ENCODE measurements at regions not wholly inside any gene's neighbourhood (a gene's known extent, or its start where the extent isn't known, plus 50 kb on each side); places are given as distances from the start of the nearest gene placed in this dataset.

DNA sequence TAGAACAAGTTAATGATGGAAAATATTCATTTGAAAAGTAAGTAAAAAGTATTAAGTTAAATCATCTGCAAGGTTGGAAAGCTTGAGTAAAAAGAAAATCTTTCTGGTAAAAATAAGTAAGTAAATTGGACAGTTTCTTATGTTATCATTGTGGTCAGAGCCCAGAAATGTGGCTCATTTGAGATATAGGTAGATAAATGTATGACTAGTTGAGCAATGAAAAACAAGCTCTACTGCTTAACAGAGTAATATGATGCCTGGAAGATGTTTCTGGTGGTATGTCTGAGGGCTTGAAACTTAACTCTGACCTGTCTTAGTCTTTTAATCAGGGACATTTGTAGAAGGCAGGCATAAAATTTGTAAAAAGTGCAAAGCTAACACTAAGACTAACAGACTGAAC lies 444.0 kb downstream of the MFSD1 start:
- Histone ChIP-seq H3K27me3 (replicated peaks in 1 of 7) (no peaks in the 10 kb centered on the region), H3K4me3 (no peak overlapping the region), H3K27ac (no peak overlapping the region), H3K4me1 (no peaks in the 10 kb centered on the region), H3K9me3 (peaks cover 0 to 5% (median 0%) of the 10 kb centered on the region in 8 donors), H3K36me3 (no peaks in the 10 kb centered on the region)
- no peak for DNase-seq
- intact Hi-C loops (cut with DNase I; ENCODE audit: low total_unique reads) = no loop called here
- TF ChIP-seq POLR2AphosphoS5 (IDR thresholded peaks at IDR 0.05) (no peak), POLR2A (IDR thresholded peaks at IDR 0.05) (no peak)

DNA sequence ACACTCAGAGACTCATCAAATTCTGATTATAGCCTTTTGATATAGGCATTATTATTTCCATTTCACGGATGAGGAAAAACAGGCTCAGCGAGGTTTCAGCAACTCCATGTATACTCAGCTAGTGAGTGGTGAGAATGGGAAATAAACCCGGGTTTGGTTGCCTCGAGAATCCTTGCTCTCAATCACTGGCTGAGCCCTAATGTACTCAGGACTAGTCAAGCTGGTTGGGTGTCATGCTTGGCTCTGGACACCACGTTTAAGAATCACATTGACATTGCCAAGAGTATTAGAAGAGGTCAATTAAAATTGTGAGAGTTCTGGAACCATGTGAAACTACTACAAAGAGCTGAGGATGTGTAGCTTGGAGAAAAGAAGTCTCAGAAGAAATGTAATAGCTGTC lies 444.5 kb downstream of the MFSD1 start:
- no peaks in the 10 kb centered on the region for H3K36me3 ChIP-seq
- TF ChIP-seq, protein P1, sequence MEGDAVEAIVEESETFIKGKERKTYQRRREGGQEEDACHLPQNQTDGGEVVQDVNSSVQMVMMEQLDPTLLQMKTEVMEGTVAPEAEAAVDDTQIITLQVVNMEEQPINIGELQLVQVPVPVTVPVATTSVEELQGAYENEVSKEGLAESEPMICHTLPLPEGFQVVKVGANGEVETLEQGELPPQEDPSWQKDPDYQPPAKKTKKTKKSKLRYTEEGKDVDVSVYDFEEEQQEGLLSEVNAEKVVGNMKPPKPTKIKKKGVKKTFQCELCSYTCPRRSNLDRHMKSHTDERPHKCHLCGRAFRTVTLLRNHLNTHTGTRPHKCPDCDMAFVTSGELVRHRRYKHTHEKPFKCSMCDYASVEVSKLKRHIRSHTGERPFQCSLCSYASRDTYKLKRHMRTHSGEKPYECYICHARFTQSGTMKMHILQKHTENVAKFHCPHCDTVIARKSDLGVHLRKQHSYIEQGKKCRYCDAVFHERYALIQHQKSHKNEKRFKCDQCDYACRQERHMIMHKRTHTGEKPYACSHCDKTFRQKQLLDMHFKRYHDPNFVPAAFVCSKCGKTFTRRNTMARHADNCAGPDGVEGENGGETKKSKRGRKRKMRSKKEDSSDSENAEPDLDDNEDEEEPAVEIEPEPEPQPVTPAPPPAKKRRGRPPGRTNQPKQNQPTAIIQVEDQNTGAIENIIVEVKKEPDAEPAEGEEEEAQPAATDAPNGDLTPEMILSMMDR (IDR thresholded peaks at IDR 0.05 in 8 of 11, conservative IDR thresholded peaks at IDR 0.05 in 3 of 11) = no peak
- TF ChIP-seq POLR2A (IDR thresholded peaks at IDR 0.05) = no peak
- 76 to 86% (median 79%) methylated on average over 5 of the region's 5 CpGs for WGBS, 5 donors
- intact Hi-C loops (cut with DNase I; ENCODE audit: low total_unique reads) = no loop called here
- peaks cover 0 to 9% (median under 1%) of the 10 kb centered on the region in 8 donors for H3K9me3 ChIP-seq
- H3K27me3 ChIP-seq (replicated peaks in 1 of 7) = no peaks in the 10 kb centered on the region
- no peaks in the 10 kb centered on the region for H3K4me1 ChIP-seq
- DNase-seq = no peak
- H3K27ac ChIP-seq = no peak overlapping the region
- H3K4me3 ChIP-seq = no peak overlapping the region

DNA sequence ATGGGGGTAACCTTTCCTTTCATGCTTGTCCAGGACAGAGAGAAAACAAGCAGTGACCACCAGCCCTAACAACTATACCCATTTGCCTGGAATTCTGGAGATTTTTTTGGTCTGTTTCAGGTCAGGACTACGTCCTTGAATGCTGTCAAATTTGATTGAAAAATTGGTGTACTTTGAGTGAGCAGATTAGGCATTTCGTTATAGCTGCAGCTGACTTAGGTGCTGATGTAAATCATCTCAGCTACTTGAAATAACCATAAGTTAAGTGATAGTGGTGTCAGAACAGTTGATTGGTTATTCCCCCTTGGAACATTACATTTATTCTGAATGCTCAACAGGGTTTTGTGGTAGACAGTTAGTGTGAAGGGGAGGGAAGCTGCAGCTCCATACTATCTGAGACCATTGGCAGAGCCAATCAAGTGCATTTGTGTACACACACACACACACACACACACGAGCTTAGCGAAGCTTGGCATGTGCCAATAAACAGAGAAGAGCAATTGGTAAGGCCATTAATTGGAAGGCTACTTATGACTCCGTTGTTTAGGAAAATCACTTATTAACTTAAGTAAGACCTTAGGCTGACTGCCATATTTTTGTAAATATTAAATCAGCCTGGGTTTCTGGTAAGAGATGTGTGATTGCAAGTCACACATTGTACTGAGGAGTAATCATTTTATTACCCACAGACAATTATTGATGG lies 447.8 kb downstream of the MFSD1 start:
- H3K27ac ChIP-seq = no peak overlapping the region
- H3K27me3 ChIP-seq (replicated peaks in 1 of 7) = no peaks in the 10 kb centered on the region
- H3K36me3 ChIP-seq = no peaks in the 10 kb centered on the region
- WGBS, 5 donors = 63 to 79% (median 70%) methylated on average over 5 of the region's 5 CpGs
- H3K4me1 ChIP-seq = no peaks in the 10 kb centered on the region
- DNase-seq = no peak
- peaks cover 0 to 33% (median 19%) of the 10 kb centered on the region in 8 donors for H3K9me3 ChIP-seq
- TF ChIP-seq POLR2A (IDR thresholded peaks at IDR 0.05) (no peak), POLR2AphosphoS5 (IDR thresholded peaks at IDR 0.05) (no peak)
- no peak overlapping the region for H3K4me3 ChIP-seq
- intact Hi-C loops (cut with DNase I; ENCODE audit: low total_unique reads) = loop anchor here (10.0 kb wide), 1 partner anchor 335 kb away; no protein-coding TSS in a partner anchor

DNA sequence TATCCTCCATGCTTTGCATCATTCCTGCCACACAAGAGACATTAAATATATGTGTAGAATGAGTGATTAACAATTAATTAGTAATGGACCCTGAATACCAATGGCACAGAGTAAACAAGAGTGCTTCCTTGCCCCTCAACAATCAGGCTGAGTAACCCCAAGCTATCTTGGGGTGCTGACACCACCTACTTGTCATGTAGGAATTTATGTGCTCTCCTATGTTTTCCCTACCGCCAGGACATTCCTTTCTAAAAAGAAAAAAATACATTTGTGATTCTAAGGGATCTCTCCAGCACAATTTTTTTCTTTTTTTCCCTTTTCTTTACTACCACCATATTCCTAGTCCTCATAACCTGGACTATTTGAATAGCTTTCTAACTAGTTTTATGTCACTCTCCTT lies 449.1 kb downstream of the MFSD1 start:
- 72 to 89% (median 81%) methylated on average over 1 of the region's 1 CpG for WGBS, 5 donors
- no peak overlapping the region for H3K27ac ChIP-seq
- H3K4me1 ChIP-seq = no peaks in the 10 kb centered on the region
- TF ChIP-seq POLR2AphosphoS5 (IDR thresholded peaks at IDR 0.05) (no peak), POLR2A (IDR thresholded peaks at IDR 0.05) (no peak)
- no peaks in the 10 kb centered on the region for H3K27me3 ChIP-seq (replicated peaks in 1 of 7)
- intact Hi-C loops (cut with DNase I; ENCODE audit: low total_unique reads) = loop anchor here (10.0 kb wide), 1 partner anchor 336 kb away; no protein-coding TSS in a partner anchor
- DNase-seq = no peak
- no peak overlapping the region for H3K4me3 ChIP-seq
- H3K9me3 ChIP-seq = peaks cover 0 to 33% (median 19%) of the 10 kb centered on the region in 8 donors
- no peaks in the 10 kb centered on the region for H3K36me3 ChIP-seq

DNA sequence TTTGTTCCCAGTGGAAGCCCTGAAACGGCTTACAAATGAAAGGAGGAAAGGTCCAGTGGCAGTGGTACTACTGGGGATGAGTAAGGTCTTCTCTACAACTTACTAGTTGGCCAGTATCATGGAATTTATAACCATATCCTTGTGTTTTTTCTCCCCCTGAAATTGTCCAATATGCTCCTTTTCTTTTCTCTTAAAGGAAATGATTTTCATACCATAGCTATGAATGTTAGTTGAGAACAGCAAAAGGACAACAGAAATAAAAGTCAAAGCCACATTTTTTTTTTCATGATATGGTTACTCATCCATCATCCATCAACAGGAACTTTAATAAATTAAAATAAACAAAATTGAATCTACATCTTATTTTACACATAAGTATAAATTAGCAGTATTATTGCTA lies 450.4 kb downstream of the MFSD1 start:
- H3K4me1 ChIP-seq = no peaks in the 10 kb centered on the region
- H3K27ac ChIP-seq = no peak overlapping the region
- DNase-seq = no peak
- H3K4me3 ChIP-seq = no peak overlapping the region
- intact Hi-C loops (cut with DNase I; ENCODE audit: low total_unique reads) = loop anchor here (10.0 kb wide), 1 partner anchor 337 kb away; no protein-coding TSS in a partner anchor
- no peaks in the 10 kb centered on the region for H3K27me3 ChIP-seq (replicated peaks in 1 of 7)
- WGBS, 5 donors = 41 to 71% (median 60%) methylated on average over 1 of the region's 1 CpG
- no peaks in the 10 kb centered on the region for H3K36me3 ChIP-seq
- H3K9me3 ChIP-seq = peaks cover 0 to 33% (median 19%) of the 10 kb centered on the region in 8 donors
- TF ChIP-seq, protein P1 (IDR thresholded peaks at IDR 0.05 in 8 of 11, conservative IDR thresholded peaks at IDR 0.05 in 3 of 11) = no peak
- TF ChIP-seq POLR2A (IDR thresholded peaks at IDR 0.05) = no peak
- no peak for TF ChIP-seq POLR2AphosphoS5 (IDR thresholded peaks at IDR 0.05)

Measured in spleen (tissue), 11 donors.